HEK293 (cell line): ENCODE measurements at regions not wholly inside any gene's neighbourhood (a gene's known extent, or its start where the extent isn't known, plus 50 kb on each side); places are given as distances from the start of the nearest gene placed in this dataset.

Source experiments
- SETDB1 ChIP-seq: IDR thresholded peaks from one replicate; pipeline ENCODE4 v1.6.1; 2017; ENCODE audit warnings: mild to moderate bottlenecking, low read length, moderate library complexity, mixed read lengths; ENCODE audit not compliant: insufficient read length
- ZNF133 ChIP-seq: fragments of 450-650 bp; formaldehyde crosslinking; IDR thresholded peaks from 2 replicates; pipeline ENCODE4 v1.5.1; 2016; ENCODE audit warnings: missing biosample characterization, missing genetic modification characterization
- ZNF174 ChIP-seq: fragments of 450-650 bp; formaldehyde crosslinking; IDR thresholded peaks from 2 replicates; pipeline ENCODE4 v1.5.0; 2017; ENCODE audit warnings: missing biosample characterization, mild to moderate bottlenecking, missing genetic modification characterization
- ZNF324 ChIP-seq: fragments of 450-650 bp; formaldehyde crosslinking; IDR thresholded peaks from 2 replicates; pipeline ENCODE4 v1.5.1; 2016; ENCODE audit warnings: missing biosample characterization, missing genetic modification characterization
- ZNF366 ChIP-seq: fragments of 450-650 bp; formaldehyde crosslinking; conservative IDR thresholded peaks from 2 replicates; pipeline ENCODE4 v1.5.1; 2016; ENCODE audit warnings: missing biosample characterization, missing genetic modification characterization
- ZNF549 ChIP-seq: fragments of 450-650 bp; IDR thresholded peaks from 2 replicates; pipeline ENCODE4 v1.5.1; 2018; ENCODE audit warnings: missing biosample characterization, missing genetic modification characterization, mild to moderate bottlenecking, inconsistent platforms, moderate library complexity
- ZNF558 ChIP-seq: fragments of 450-650 bp; formaldehyde crosslinking; IDR thresholded peaks from 2 replicates; pipeline ENCODE4 v1.5.1; 2016; ENCODE audit warnings: missing biosample characterization, missing genetic modification characterization
- ZNF701 ChIP-seq: fragments of 450-650 bp; formaldehyde crosslinking; IDR thresholded peaks from 2 replicates; pipeline ENCODE4 v1.5.1; 2016; ENCODE audit warnings: missing biosample characterization, missing genetic modification characterization
- ZNF777 ChIP-seq: fragments of 450-650 bp; formaldehyde crosslinking; IDR thresholded peaks from 2 replicates; pipeline ENCODE4 v1.5.1; 2017; ENCODE audit warnings: missing biosample characterization, missing genetic modification characterization, borderline replicate concordance
- TF ChIP-seq, protein P1 (sequence below): fragments of 450-650 bp; formaldehyde crosslinking; IDR thresholded peaks from 2 replicates; pipeline ENCODE4 v1.5.1; 2016; ENCODE audit warnings: missing biosample characterization, missing genetic modification characterization
- TF ChIP-seq, protein P2 (sequence below): fragments of 450-650 bp; formaldehyde crosslinking; conservative IDR thresholded peaks from 2 replicates; pipeline ENCODE4 v1.5.1; 2016; ENCODE audit warnings: low read depth, missing biosample characterization, missing genetic modification characterization
- TF ChIP-seq, protein P3 (sequence below): fragments of 450-650 bp; formaldehyde crosslinking; IDR thresholded peaks from 2 replicates; pipeline ENCODE4 v1.5.0; 2017; ENCODE audit warnings: missing biosample characterization, missing genetic modification characterization, borderline replicate concordance
- TF ChIP-seq, protein P4 (sequence below): fragments of 450-650 bp; formaldehyde crosslinking; IDR thresholded peaks from 2 replicates; pipeline ENCODE4 v1.5.1; 2016; ENCODE audit warnings: missing biosample characterization, missing genetic modification characterization, borderline replicate concordance

DNA sequence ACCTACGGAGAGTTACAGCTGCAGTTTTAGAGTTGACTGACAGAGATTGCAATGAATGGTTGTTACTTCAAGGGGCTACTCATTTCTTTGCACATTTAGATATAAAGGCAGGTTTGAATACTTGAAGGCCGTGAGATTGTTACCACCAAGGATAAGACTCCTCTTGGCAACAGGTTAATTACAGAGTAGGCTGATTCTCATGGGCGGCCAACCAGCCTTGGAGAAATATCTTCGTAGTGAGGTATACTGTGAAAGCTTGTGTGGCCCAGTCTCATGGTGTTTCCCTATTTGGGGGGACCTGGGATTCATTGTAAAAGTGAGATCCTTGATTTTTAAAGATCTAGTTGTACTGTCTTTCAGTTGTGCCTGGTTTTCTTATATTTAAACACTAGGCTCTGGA lies 103.2 kb upstream of the OLFM3 start:
- TF ChIP-seq SETDB1 (no peak), ZNF366 (tag by site-specific recombination) (no peak), ZNF174 (tag by site-specific recombination) (no peak), ZNF324 (tag by site-specific recombination) (no peak), ZNF133 (tag by site-specific recombination) (no peak), ZNF777 (tag by site-specific recombination) (no peak), ZNF701 (tag by site-specific recombination) (no peak), ZNF558 (tag by site-specific recombination) (no peak), ZNF549 (tag by site-specific recombination) (no peak)
- TF ChIP-seq, protein P1, sequence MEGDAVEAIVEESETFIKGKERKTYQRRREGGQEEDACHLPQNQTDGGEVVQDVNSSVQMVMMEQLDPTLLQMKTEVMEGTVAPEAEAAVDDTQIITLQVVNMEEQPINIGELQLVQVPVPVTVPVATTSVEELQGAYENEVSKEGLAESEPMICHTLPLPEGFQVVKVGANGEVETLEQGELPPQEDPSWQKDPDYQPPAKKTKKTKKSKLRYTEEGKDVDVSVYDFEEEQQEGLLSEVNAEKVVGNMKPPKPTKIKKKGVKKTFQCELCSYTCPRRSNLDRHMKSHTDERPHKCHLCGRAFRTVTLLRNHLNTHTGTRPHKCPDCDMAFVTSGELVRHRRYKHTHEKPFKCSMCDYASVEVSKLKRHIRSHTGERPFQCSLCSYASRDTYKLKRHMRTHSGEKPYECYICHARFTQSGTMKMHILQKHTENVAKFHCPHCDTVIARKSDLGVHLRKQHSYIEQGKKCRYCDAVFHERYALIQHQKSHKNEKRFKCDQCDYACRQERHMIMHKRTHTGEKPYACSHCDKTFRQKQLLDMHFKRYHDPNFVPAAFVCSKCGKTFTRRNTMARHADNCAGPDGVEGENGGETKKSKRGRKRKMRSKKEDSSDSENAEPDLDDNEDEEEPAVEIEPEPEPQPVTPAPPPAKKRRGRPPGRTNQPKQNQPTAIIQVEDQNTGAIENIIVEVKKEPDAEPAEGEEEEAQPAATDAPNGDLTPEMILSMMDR (tag by site-specific recombination) = no peak
- TF ChIP-seq, protein P2, sequence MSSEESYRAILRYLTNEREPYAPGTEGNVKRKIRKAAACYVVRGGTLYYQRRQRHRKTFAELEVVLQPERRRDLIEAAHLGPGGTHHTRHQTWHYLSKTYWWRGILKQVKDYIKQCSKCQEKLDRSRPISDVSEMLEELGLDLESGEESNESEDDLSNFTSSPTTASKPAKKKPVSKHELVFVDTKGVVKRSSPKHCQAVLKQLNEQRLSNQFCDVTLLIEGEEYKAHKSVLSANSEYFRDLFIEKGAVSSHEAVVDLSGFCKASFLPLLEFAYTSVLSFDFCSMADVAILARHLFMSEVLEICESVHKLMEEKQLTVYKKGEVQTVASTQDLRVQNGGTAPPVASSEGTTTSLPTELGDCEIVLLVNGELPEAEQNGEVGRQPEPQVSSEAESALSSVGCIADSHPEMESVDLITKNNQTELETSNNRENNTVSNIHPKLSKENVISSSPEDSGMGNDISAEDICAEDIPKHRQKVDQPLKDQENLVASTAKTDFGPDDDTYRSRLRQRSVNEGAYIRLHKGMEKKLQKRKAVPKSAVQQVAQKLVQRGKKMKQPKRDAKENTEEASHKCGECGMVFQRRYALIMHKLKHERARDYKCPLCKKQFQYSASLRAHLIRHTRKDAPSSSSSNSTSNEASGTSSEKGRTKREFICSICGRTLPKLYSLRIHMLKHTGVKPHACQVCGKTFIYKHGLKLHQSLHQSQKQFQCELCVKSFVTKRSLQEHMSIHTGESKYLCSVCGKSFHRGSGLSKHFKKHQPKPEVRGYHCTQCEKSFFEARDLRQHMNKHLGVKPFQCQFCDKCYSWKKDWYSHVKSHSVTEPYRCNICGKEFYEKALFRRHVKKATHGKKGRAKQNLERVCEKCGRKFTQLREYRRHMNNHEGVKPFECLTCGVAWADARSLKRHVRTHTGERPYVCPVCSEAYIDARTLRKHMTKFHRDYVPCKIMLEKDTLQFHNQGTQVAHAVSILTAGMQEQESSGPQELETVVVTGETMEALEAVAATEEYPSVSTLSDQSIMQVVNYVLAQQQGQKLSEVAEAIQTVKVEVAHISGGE (tag by site-specific recombination) = no peak
- TF ChIP-seq, protein P3, sequence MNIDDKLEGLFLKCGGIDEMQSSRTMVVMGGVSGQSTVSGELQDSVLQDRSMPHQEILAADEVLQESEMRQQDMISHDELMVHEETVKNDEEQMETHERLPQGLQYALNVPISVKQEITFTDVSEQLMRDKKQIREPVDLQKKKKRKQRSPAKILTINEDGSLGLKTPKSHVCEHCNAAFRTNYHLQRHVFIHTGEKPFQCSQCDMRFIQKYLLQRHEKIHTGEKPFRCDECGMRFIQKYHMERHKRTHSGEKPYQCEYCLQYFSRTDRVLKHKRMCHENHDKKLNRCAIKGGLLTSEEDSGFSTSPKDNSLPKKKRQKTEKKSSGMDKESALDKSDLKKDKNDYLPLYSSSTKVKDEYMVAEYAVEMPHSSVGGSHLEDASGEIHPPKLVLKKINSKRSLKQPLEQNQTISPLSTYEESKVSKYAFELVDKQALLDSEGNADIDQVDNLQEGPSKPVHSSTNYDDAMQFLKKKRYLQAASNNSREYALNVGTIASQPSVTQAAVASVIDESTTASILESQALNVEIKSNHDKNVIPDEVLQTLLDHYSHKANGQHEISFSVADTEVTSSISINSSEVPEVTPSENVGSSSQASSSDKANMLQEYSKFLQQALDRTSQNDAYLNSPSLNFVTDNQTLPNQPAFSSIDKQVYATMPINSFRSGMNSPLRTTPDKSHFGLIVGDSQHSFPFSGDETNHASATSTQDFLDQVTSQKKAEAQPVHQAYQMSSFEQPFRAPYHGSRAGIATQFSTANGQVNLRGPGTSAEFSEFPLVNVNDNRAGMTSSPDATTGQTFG = no peak
- TF ChIP-seq, protein P4, sequence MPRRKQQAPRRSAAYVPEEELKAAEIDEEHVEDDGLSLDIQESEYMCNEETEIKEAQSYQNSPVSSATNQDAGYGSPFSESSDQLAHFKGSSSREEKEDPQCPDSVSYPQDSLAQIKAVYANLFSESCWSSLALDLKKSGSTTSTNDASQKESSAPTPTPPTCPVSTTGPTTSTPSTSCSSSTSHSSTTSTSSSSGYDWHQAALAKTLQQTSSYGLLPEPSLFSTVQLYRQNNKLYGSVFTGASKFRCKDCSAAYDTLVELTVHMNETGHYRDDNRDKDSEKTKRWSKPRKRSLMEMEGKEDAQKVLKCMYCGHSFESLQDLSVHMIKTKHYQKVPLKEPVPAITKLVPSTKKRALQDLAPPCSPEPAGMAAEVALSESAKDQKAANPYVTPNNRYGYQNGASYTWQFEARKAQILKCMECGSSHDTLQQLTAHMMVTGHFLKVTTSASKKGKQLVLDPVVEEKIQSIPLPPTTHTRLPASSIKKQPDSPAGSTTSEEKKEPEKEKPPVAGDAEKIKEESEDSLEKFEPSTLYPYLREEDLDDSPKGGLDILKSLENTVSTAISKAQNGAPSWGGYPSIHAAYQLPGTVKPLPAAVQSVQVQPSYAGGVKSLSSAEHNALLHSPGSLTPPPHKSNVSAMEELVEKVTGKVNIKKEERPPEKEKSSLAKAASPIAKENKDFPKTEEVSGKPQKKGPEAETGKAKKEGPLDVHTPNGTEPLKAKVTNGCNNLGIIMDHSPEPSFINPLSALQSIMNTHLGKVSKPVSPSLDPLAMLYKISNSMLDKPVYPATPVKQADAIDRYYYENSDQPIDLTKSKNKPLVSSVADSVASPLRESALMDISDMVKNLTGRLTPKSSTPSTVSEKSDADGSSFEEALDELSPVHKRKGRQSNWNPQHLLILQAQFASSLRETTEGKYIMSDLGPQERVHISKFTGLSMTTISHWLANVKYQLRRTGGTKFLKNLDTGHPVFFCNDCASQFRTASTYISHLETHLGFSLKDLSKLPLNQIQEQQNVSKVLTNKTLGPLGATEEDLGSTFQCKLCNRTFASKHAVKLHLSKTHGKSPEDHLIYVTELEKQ (tag by site-specific recombination) = no peak
